Right hindlimb (tissue), 1 donor: ENCODE measurements at regions not wholly inside any gene's neighbourhood (a gene's known extent, or its start where the extent isn't known, plus 50 kb on each side); places are given as distances from the start of the nearest gene placed in this dataset.
"Not testable (repeated sequence)": the region's sequence is repeated elsewhere in the genome, so short reads cannot be mapped to it uniquely, and the experiment has no call there.

Experiments
- DNase-seq: peaks from one replicate; pipeline ENCODE4 v3.0.0-alpha.2; 2018

- no peak for DNase-seq
Measured at GRCh38 chr5:67805666-67806348, 409.7 kb upstream of the PIK3R1 start.

- DNase-seq = no peak
Measured at GRCh38 chr5:67802766-67803165, 412.8 kb upstream of the PIK3R1 start.

GRCh38 chr5:67799732-67800234 lies 415.8 kb upstream of the PIK3R1 start:
- no peak for DNase-seq

- DNase-seq = not testable (repeated sequence)
Measured at GRCh38 chr5:67798470-67798869, 417.1 kb upstream of the PIK3R1 start.

GRCh38 chr5:67795781-67796477 lies 419.6 kb upstream of the PIK3R1 start:
- no peak for DNase-seq

GRCh38 chr5:67793966-67794365 lies 421.6 kb upstream of the PIK3R1 start:
- no peak for DNase-seq

- DNase-seq = no peak
Measured at GRCh38 chr5:67793418-67793817, 422.1 kb upstream of the PIK3R1 start.

GRCh38 chr5:67792891-67793290 lies 422.7 kb upstream of the PIK3R1 start:
- no peak for DNase-seq

GRCh38 chr5:67790390-67790789 lies 425.2 kb upstream of the PIK3R1 start:
- no peak for DNase-seq

GRCh38 chr5:67779893-67780623 lies 435.5 kb upstream of the PIK3R1 start:
- not testable (repeated sequence) for DNase-seq

- no peak for DNase-seq
Measured at GRCh38 chr5:67774786-67775185, 440.8 kb upstream of the PIK3R1 start.

GRCh38 chr5:67774267-67774552 lies 441.3 kb upstream of the PIK3R1 start:
- DNase-seq = no peak

GRCh38 chr5:67773411-67774266 lies 441.9 kb upstream of the PIK3R1 start:
- no peak for DNase-seq

- DNase-seq = no peak
Measured at GRCh38 chr5:67771791-67772190, 443.8 kb upstream of the PIK3R1 start.

GRCh38 chr5:67771221-67771620 lies 444.3 kb upstream of the PIK3R1 start:
- no peak for DNase-seq

- no peak for DNase-seq
Measured at GRCh38 chr5:67770431-67771025, 445.0 kb upstream of the PIK3R1 start.

GRCh38 chr5:67765697-67766096 lies 449.9 kb upstream of the PIK3R1 start:
- no peak for DNase-seq

- DNase-seq = not testable (repeated sequence)
Measured at GRCh38 chr5:67757771-67758170, 457.8 kb upstream of the PIK3R1 start.

- no peak for DNase-seq
Measured at GRCh38 chr5:67752357-67752708, 463.2 kb upstream of the PIK3R1 start.

GRCh38 chr5:67748165-67748690 lies 467.3 kb upstream of the PIK3R1 start:
- no peak for DNase-seq

- no peak for DNase-seq
Measured at GRCh38 chr5:67747096-67747495, 468.5 kb upstream of the PIK3R1 start.

- DNase-seq = not testable (repeated sequence)
Measured at GRCh38 chr5:67746608-67747007, 468.9 kb upstream of the PIK3R1 start.
